ENCODE measurements at regions not wholly inside any gene's neighbourhood (a gene's known extent, or its start where the extent isn't known, plus 50 kb on each side); places are given as distances from the start of the nearest gene placed in this dataset.

- H3K4me3 ChIP-seq (ENCODE audit: low read depth, low read length): no peak overlapping the region
- TF ChIP-seq CTCF (IDR thresholded peaks at IDR 0.05; ENCODE audit: low read depth, low read length) (no peak), MYC (IDR thresholded peaks at IDR 0.05; ENCODE audit: low read depth, low read length) (no peak), MAX (IDR thresholded peaks at IDR 0.05; ENCODE audit: low read depth, low read length) (no peak), POLR2A (IDR thresholded peaks at IDR 0.05; ENCODE audit: extremely low read depth, insufficient read length) (no peak)
- no peak for DNase-seq (ENCODE audit: low read depth)
Measured at GRCh38 chr5:159481751-159482150, 151.5 kb upstream of the IL12B start.

- H3K4me3 ChIP-seq (ENCODE audit: low read depth, low read length): no peak overlapping the region
- DNase-seq (ENCODE audit: low read depth): no peak
- TF ChIP-seq MAX (IDR thresholded peaks at IDR 0.05; ENCODE audit: low read depth, low read length) (no peak), CTCF (IDR thresholded peaks at IDR 0.05; ENCODE audit: low read depth, low read length) (no peak), POLR2A (IDR thresholded peaks at IDR 0.05; ENCODE audit: extremely low read depth, insufficient read length) (no peak), MYC (IDR thresholded peaks at IDR 0.05; ENCODE audit: low read depth, low read length) (no peak)
Measured at GRCh38 chr5:159486836-159487235, 156.5 kb upstream of the IL12B start.

- DNase-seq (ENCODE audit: low read depth): no peak
- H3K4me3 ChIP-seq (ENCODE audit: low read depth, low read length): no peak overlapping the region
- TF ChIP-seq MAX (IDR thresholded peaks at IDR 0.05; ENCODE audit: low read depth, low read length): no peak
- no peak for TF ChIP-seq MYC (IDR thresholded peaks at IDR 0.05; ENCODE audit: low read depth, low read length)
- no peak for TF ChIP-seq POLR2A (IDR thresholded peaks at IDR 0.05; ENCODE audit: extremely low read depth, insufficient read length)
- TF ChIP-seq CTCF (IDR thresholded peaks at IDR 0.05; ENCODE audit: low read depth, low read length): no peak
Measured at GRCh38 chr5:159488516-159488915, 158.2 kb upstream of the IL12B start.

GRCh38 chr5:159489779-159490178, 159.5 kb upstream of the IL12B start:
- no peak for DNase-seq (ENCODE audit: low read depth)
- TF ChIP-seq MYC (IDR thresholded peaks at IDR 0.05; ENCODE audit: low read depth, low read length) (no peak), MAX (IDR thresholded peaks at IDR 0.05; ENCODE audit: low read depth, low read length) (no peak), POLR2A (IDR thresholded peaks at IDR 0.05; ENCODE audit: extremely low read depth, insufficient read length) (no peak), CTCF (IDR thresholded peaks at IDR 0.05; ENCODE audit: low read depth, low read length) (no peak)
- no peak overlapping the region for H3K4me3 ChIP-seq (ENCODE audit: low read depth, low read length)

GRCh38 chr5:159490507-159490906, 160.2 kb upstream of the IL12B start:
- no peak for TF ChIP-seq CTCF (IDR thresholded peaks at IDR 0.05; ENCODE audit: low read depth, low read length)
- TF ChIP-seq MYC (IDR thresholded peaks at IDR 0.05; ENCODE audit: low read depth, low read length): no peak
- TF ChIP-seq POLR2A (IDR thresholded peaks at IDR 0.05; ENCODE audit: extremely low read depth, insufficient read length): no peak
- no peak for TF ChIP-seq MAX (IDR thresholded peaks at IDR 0.05; ENCODE audit: low read depth, low read length)
- DNase-seq (ENCODE audit: low read depth): no peak
- no peak overlapping the region for H3K4me3 ChIP-seq (ENCODE audit: low read depth, low read length)

GRCh38 chr5:159493696-159494095, 163.4 kb upstream of the IL12B start:
- TF ChIP-seq MAX (IDR thresholded peaks at IDR 0.05; ENCODE audit: low read depth, low read length) (no peak), MYC (IDR thresholded peaks at IDR 0.05; ENCODE audit: low read depth, low read length) (no peak), CTCF (IDR thresholded peaks at IDR 0.05; ENCODE audit: low read depth, low read length) (no peak), POLR2A (IDR thresholded peaks at IDR 0.05; ENCODE audit: extremely low read depth, insufficient read length) (no peak)
- no peak overlapping the region for H3K4me3 ChIP-seq (ENCODE audit: low read depth, low read length)
- DNase-seq (ENCODE audit: low read depth): no peak
